HG03457 (cell line): ENCODE measurements at regions not wholly inside any gene's neighbourhood (a gene's known extent, or its start where the extent isn't known, plus 50 kb on each side); places are given as distances from the start of the nearest gene placed in this dataset.
A peak's percentile ranks its signal among the peaks of the same experiment; 100 is the strongest.

Experiments used
- ATAC-seq: cut with Tn5 transposase; IDR thresholded peaks from one replicate; pipeline ENCODE4 v1.9.1; 2021; ENCODE audit warnings: moderate number of reproducible peaks; ENCODE audit not compliant: unreplicated experiment

DNA sequence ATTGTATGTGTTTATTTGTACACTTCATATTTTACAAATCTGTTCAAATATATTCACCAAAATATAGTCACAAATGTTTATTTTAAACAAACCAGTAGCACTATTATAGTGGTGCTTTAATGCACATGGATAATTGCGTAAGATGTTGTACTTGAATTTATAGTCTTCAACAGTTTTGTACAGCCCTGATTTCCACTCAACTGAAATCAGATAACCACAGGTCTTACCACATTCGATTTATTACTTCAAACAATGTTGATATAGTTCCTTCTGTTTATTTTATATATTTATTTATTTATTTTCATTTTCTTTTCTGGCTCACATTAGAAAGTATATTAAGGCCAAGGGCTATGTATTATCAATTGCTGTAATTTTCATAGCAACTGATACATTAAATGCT lies 99.4 kb upstream of the ZNF804A start:
- ATAC-seq = no peak

DNA sequence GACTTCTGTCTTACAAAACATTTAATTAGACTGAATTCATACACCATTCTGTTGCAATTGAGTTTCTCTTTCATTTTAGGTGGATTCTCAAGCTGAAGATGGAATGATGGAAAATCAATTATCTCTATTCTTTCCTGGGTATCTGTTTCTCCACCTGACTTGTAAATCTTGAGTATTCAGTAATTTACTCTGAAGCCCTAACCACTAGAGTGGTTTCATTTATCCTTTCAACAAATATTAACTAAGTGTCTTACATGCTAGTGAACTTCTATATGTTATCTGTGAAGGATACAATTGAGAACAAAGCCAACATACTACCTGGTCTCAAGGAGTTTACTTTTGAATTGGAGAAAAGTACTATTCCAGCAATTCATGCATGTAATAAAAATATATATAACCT lies 94.1 kb upstream of the ZNF804A start:
- peak; percentile 76 for ATAC-seq

DNA sequence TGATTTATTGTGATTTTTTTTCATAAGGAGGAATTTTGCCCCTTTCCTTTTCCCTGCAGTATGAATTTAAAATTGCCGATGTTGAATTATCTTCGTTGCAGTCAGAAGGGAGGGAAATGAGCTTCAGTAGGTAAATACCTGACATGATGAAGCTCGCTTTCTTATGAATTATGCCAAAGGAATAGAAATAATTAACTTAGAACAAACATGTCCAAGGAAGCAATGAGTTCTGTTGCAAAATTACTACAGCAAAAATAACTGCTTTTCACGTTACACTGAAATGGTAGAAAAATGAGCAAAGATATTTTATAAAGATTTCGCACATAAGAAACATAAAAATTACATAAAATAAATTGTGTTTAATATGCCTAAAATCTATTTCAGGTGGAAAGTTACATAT lies 91.1 kb upstream of the ZNF804A start:
- ATAC-seq = no peak

DNA sequence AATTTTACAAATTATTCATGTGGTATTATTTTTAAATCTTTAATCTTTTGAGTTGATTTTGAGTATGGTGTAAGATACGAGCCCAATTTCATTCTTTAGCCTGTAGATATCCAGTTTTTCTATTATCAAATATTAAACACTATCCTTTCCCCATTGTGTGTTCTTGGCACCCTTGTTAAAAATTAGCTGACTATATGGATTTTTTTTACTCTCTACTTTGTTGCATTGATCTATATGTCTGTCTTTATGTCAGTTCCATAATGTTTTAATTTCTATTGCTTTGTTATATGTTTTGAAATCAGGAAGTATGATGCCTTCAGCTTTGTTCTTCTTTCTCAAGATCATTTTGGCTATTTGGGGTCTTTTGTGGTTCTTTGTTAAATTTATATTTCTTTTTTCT lies 80.9 kb upstream of the ZNF804A start:
- ATAC-seq = no peak

DNA sequence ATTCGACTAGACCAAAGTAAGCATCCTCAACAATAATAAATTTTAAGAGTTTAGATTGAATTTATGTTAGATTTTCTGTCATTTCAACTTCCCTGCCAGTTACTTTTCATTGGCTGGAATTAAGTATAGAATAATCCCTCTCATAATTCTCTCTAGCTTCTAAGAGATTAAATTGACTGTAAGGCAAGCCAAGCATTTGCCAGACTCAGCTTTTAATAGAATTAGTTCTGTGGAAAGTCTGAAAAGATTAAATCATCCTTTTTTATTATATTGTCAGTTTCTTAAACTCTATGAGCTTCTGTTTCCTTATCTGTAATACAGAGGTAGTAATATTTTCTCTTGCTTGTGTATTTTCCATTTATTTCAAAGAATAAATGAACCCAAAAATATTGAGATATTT lies 77.9 kb upstream of the ZNF804A start:
- no peak for ATAC-seq

DNA sequence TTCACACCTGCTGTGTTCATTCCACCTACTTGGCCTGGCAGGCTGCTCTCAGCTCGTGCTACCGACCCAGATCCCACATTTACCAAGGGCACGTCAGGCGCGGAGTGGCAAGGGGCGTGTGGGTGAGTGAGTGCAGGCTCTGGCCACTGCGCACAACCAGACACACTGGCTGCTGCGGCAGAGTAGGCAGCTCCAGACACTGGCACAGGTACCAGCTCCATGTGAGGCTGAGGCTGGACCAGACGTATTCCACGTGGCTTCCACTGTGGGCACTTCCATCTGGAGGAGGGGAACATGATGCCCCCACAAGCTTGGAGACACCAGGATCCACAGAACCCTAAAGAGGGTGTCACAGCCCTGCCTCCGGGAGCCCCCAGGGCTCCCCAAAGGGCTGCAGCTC lies 74.6 kb upstream of the ZNF804A start:
- no peak for ATAC-seq

DNA sequence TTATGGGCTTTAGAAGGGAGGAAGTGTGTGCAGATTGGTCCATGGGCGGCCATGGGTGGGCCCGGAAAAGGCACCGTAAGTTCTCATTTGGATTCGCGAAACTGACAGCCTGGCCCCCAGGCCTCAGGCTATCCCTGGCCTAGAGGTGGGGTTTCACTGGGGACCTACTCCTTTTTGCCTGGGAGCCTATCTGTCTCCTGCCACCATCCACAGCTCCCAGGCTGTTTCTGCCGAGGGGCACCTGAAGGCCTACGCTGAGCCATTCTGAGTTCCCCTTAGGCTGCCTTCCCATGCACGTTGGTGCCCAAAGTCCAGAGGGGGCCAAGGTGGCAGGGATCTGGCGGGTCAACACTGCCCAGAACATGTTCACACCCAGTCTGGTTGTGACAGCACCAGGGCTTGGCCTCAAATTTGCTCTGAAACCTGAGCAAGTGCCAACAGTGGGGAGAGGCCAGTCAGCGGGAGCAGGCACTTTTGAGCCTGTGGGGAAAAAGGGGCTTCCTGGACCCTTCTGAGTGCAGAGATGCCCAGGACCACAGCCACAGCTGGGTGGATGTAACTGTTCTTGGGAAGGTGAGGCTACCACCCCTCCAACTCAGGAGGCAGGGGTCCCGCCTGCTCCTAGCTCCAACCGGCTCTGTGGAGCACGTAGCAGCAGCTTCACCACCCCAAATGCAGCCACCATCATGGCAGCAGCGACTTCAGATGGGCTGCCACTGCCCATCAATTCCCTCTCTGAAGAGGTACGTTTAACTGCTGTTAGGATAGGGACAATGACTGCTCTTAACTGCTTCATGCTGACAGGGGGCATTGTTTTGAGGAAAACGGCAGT lies 73.6 kb upstream of the ZNF804A start:
- ATAC-seq = no peak

DNA sequence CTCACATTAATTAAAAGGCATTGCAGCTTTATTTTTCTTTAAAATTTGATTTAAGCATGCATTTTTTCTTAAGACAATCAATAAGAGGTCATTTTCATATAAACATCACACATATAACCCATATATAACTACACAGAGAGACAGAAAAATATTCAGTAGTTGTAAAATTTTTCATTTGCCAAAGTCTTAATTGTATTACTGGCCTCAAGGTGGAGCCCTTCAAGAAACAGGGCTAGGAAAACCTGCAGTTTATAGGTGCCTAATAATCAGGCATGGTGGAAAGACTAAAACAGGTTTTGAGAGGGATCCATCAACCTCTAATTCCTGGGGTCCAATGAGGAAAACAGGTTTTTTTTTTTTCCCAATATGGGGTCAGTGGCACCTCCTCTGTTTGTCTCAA lies 71.3 kb upstream of the ZNF804A start:
- ATAC-seq = no peak

DNA sequence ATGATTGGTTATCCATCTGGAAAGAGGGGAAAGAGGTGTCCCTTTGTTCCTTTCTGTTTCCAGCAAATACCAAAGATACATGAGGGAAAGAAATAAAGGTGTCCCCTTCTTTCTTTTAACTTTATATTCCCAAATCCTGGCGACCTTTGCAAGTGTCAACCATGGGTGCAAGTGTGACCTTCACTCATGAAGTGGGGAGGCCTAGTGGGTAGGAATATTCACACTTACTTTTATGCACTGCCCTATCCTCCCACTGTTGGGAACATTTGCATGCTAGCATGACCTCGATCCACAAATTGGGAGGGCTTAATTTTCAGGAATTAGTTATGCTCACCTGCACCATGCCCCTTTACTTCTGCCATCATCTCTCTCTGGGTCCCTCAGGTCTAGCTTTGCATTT lies 70.2 kb upstream of the ZNF804A start:
- no peak for ATAC-seq

DNA sequence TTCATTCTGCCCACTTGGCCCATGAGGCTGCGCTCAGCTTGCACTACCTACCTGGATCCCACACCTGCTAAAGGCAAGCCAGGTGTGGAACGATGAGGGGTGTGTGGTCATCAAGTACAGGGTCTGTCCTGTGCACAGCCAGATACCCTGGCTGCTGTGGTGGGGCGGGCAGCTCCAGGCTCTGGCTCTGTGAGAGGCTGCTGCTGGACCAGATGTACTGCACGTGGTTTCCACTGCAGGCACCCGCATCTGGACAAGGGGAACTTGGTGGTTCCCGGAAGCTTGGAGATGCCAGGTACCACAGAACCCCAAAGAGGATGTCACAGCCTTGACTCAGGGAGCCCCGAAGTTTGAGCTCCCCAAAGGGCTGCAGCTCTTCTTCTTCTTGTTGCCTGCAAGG lies 68.1 kb upstream of the ZNF804A start:
- ATAC-seq = no peak

DNA sequence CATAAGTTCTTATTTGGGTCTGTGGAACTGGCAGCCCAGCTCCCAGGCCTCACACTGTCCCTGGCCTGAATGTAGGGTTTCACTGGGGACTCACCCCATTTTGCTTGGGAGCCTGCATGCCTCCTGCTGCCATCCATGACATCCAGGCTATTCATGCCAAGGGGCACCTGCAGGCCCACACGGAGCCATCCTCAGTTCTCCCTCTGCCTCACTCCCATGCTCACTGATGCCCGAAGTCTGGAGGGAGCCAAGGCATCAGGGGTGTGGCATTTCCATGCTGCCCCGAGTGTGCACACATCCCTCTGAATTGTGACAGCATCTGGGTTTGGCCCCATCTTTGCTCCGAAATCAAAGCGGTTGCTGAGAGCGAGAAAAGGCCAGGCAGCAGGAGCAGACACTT lies 67.4 kb upstream of the ZNF804A start:
- no peak for ATAC-seq

DNA sequence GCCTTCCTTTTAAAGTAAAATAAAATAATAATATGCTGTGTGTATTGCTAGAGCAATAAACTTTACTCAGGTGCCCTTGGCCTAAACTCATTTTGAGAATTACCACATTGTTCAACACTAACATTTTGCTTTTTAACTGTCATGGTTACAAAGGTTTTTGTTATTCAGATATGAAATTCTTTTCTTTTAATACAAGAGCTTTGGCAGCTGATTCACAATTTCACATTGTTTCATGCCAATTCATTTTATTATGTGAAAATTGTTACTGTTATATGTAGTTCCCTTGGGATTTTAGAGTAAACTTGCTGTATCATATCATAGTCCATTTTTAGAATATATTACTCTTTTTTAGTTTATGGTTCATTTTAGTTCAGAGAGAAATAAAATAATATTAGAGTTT lies 65.8 kb upstream of the ZNF804A start:
- no peak for ATAC-seq

DNA sequence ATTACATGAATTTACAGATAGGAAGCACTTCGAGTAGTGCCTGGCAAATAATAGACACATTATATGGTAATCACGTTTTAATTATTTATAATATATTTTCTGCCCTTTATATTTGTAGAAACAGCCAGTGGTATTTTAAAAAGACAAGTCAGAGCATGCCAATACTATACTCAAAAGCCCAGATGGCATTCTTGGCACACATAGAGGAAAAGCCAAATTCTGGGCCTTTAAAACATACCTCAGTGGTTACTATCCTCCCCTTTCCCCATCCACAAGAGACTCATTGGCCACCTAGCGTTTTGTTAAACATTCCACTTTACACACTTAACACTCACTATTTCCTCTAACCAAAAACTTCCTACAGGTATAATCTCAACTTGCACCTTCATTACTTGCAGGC lies 63.3 kb upstream of the ZNF804A start:
- ATAC-seq = no peak

DNA sequence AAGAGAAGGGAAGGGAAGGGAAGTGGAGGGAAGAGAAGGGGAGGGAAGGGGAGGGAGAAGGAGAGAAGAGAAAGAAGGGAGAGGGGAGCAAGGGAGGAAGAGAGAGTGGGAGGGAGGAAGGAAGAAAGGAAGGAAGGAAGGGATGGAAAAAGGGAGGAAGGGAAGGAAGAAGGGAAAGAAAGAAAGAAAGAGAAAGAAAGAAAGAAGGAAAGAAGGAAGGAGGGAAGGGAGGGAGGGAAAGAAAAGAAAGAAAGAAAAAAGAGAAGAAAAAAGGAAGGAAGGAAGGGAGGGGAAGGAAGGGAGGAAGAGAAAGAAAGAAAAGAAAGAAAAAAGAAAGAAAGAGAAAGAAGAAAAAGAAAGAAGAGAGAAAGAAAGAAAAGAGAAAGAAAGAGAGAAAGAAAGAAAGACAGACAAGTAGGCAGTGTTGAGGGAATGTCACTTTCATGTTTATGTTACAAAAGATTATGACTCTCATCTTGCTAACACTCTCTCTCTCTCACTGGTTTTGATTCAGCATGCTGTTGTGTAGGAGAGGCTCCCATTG lies 58.0 kb upstream of the ZNF804A start:
- no peak for ATAC-seq

DNA sequence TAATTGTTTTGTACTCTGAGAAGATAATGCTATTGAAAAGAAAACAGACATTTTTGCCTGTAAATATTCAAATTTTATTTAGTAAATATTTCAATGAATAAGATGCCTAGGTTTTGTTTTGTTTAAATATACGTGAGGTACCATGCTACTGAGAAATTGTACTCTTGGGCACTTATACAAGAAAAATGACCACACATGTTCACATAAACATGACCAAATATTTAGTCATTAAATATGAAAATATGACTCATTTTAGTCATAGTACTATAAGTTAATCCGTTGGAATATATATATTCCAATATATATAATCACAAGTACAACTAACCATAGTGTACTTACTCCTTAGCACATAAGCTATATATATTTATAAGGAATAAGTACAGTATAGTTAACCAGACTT lies 56.7 kb upstream of the ZNF804A start:
- ATAC-seq = no peak

DNA sequence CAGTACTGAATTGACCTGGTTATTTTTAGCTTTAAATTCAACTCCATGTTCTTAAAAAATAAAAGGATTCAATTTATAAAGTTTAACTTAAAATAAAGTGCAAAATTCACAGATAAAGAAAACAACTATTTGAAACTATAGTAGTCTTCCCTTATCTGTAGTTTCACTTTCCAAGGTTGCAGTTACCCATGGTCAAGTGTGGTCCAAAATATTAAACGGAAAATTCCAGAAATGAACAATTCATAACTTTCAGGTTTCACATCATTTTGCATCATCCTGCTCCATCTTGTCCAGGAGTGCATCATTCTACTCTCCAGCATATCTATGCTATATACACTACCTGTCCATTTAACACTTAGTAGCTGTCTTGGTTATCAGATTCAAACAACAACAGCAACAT lies 54.5 kb upstream of the ZNF804A start:
- no peak for ATAC-seq
